GM21529 (cell line): ENCODE measurements at regions not wholly inside any gene's neighbourhood (a gene's known extent, or its start where the extent isn't known, plus 50 kb on each side); places are given as distances from the start of the nearest gene placed in this dataset.

Experiments used
- ATAC-seq: cut with Tn5 transposase; IDR thresholded peaks from one replicate; pipeline ENCODE4 v1.9.1; 2021; ENCODE audit not compliant: unreplicated experiment

DNA sequence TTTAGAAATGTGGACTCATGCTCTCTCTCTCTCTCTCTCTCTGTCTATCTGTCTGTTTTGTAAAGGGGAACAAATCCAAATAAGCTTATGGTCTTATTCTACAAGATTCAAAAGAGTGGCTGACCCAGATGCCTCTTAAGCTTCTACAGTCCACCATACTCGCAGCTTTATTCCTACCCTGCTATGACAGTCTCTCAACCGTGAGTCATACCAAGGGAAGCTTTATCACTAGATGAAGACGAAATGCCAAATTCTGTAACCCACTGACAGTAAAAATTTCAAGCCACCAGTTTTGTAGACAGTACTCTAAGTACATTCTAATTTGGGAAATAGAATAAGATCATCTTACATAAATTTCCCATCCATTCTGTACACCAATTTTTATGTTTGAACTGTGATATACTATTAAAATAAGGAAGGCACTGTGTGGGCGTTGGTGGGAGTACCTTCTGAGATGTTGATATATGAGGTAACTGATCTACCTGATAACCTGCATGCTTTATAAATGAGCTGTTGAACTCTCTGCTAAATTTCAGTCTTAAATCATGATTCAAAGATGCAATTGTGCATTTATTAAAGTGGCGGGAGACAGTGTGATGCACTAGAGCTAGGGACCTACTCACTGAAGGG, 153.2 kb downstream of the KLF6 start:
- no peak for ATAC-seq

DNA sequence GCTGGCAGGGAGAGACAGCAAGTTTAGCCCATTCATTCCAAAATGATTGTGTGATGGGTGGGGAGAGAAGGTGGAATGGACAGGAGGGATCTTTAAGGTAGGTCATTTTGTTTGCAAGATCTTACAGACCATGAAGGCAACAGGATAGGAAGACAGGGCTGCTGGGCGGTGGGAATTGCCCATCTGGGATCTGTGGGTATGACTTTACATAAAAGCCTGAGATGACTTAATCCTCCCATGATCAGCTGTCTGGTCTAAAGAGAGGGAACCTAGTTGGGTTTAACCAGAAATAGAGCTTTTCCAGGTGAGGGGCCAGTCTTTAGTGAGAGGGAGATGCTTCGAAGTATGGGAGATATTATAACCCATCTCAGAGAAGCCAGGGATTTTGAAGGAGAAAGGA, 153.7 kb downstream of the KLF6 start:
- ATAC-seq, result no peak

DNA sequence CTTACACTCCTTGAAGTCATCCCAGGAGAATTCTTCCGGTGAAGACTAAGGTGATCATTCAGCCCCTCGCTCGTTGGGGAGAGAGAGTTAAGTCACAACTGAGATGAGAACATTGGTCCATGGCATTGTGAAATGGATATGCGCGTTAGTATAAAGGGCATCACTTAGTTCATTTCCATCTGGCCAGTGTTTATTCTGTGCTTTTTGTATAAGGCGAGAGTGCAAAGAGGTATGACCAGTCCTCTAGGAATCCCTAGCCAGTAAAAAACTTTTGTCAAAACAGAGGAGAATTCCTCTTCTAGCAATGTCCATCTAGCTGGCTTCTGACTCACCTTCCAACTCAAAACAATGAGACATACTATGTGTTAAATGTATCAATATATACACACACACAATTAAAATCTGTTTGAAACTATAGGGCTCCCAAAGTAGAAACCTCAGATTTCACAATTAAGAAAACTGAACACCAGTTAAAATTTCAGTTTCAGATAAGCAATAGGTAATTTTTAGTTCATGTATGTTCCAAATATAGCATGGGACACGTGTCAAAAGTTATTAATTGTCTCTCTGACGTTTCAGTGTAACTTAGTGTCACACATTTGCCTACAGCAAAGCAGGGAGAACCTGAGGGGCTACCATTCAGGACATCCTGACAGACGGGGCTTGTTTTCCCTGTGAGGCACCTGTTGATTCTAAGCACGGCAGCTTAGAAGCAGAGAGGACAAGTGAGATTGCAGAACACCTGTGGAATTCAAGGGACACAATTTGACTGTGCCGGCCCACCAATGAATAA, 158.9 kb downstream of the KLF6 start:
- peak; percentile 63 for ATAC-seq

DNA sequence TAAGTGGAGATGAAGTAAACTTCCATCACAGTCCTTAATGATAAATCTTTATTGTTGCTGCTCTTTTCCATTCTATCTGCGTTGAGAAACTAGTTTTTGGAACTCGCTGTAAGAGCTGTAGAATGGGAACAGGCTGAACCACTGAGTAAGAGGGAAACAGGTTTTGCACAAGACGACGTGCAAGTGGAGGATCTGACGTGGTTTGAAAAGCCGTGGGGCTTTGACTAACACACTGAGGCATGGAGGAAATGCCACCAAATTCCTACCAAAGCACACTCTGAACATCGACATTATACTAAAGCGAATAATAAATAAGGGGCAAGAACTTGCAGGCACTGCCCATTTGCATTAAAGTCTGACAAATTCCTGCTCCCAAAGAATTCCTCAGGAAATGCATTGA, 160.6 kb downstream of the KLF6 start:
- no peak for ATAC-seq

DNA sequence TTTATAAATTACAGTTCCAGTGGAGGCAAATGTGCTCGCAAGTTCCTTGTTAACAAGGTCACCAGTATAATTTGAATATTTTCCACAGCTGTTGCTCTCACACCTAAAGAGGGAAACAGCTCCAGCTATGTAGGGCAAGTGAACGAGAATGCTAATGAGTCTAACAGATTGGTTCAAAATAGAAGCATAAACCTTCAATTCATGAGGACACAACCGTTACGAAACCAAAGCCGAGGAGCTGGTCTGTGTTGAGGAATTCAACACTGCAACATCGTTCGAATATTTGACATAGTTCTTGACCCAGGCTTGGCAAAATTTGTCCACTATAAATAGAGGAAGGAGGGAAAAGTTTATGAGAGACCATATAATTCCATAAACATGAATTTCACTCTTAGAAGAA, 161.3 kb downstream of the KLF6 start:
- peak; percentile 50 for ATAC-seq

DNA sequence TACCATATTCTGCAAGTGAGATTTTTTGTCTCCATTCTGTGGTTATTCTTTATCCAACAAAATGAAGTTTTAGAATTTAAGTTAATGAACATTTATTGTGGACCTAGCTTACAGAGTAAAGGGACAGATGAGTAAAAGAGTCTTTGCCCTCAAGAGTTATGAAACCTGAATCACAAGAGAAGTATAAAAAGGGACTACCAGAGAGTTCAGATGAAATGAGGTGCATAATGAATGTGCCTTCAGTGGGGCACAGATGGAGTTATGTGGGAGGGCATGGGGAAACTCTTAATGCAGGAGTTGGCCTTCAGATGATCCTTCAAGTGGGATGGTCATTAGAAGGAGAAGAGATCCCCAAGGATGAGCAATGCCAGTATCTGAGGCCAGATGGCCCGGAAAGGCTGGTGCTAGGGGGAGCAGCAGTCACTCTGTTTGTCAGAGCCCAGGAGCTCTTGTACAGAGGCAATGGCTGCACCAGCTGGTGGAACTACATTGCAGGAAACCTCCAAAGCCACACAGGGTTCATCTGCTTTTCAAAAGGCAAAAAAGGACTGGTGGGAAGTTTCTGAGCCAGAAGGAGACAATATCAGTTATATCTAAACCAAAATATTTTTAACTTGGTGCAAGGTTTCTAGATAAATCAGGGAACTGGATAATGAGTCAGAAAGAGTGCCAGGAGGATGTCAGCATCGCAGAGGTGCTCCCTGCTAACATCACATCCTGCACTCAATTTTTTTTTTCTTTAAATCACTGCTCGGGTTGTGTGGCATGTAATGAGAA, 162.0 kb downstream of the KLF6 start:
- peak; percentile 44 for ATAC-seq

DNA sequence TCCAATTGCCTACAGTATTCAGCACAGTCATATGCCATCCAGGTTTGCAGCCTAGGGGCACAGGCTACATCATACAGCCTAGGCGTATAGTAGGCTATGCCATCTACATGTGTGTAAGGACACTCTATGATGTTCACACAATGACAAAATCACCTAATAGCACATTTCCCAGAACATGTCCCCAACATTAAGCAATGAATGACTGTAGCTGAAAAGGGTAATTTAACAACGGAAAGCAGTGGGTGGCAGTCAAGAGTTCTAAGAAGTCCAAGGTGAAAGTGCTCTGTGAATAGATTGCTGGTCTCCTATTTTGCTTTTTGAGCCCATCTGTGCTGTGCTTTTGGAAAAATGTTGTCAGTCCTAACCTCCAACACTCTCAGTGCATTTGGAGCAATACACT, 162.6 kb downstream of the KLF6 start:
- ATAC-seq, result no peak

DNA sequence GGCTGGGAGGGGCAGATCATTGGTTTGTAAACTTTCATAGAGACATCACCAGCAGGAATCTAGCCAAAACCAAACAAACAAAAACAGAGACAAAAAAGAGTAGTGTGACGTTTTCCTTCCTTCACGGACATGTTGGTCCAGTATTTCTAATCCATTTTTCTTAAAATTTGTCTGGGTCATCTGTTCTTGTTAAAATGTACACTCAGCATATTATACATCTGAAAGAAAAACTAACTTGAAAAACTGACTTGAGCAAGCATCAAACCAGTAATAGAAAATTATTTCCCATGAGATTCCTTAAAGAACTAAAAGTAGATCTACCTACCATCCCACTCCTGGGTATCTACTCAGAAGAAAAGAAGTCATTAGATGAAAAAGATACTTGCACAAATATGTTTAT, 164.2 kb downstream of the KLF6 start:
- no peak for ATAC-seq

DNA sequence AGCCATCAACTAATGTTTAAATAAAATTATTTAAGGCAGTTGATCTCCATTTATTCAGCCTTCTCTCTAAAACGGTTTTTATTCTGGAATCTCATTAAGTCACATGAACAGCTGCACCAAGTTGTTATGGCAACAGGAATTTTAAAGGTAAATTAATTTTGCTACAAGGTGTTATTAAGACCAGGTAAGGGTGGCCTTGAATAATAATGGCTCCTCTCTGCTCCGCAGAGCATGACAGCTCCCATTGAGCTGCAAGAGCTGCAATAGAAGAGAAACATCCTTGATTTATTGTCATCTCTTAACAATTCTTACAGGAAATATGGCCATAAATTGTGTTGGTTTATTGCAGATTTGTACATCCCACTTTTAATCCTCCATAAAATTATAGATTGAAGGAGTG, 165.8 kb downstream of the KLF6 start:
- no peak for ATAC-seq

DNA sequence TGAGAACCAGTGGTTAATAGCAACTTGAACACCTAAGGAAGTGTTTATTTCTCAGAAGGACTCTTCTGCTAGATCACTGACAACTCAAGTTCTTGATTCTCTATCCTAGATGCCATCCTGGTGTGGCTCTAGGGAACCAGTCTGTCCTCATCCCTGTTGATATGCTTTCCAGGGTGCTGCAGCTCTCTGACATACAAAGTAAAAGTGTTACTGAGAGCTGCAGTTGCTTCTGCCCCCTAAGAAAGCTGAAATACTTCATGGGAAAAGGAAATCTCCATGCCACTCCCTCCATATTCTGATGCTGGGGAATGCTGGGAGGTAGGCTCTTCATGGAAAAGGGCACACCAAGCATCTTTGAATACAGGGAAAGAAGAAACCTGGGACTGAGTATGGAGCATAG, 168.1 kb downstream of the KLF6 start:
- no peak for ATAC-seq

DNA sequence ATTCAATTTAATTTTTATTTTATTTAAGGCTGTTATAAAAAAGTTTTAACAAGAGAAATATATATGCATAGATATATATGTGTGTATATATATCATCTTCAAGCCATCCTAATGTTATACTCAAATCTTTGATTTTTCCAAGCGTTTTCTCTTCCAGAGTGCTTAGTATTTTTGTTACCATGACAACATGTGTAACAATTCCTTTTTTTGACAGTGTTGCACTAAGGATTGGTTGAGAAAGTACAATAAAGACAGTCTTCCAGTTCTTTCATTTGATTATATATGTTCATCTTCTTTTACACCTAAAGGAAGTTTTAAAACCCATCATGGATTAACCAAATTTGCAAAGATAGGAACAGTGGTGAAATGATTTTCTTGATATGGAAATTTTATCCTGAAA, 171.7 kb downstream of the KLF6 start:
- no peak for ATAC-seq

DNA sequence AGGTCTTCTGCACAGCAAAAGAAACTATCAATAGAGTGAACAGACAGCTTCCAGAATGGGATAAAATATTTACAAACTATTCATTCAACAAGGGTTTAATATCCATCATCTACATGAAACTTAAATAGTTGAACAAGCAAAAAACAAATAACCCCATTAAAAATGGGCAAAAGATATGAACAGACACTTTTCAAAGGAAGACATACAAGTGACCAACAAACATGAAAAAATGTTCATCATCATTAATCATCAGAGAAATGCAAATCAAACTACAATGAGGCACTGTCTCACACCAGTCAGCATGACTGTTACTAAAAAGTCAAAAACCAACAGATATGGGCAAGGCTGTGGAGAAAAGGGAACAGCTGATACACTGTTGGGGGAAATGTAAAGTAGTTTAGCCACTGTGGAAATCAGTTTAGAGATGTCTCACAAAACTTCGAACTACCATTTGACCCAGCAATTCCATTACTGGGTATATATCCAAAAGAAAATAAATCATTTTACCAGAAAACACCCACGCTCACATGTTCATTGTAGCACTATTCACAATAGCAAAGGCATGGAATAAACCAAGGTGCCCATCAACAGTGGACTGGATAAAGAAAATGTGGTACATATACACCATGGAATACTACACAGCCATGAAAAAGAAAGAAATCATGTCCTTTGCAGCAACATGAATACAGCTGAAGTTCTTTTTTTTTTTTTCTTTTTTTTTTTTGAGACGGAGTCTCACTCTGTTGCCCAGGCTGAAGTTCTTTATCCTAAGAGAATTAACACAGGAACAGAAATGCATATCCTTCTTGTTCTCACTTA, 172.6 kb downstream of the KLF6 start:
- no peak for ATAC-seq

DNA sequence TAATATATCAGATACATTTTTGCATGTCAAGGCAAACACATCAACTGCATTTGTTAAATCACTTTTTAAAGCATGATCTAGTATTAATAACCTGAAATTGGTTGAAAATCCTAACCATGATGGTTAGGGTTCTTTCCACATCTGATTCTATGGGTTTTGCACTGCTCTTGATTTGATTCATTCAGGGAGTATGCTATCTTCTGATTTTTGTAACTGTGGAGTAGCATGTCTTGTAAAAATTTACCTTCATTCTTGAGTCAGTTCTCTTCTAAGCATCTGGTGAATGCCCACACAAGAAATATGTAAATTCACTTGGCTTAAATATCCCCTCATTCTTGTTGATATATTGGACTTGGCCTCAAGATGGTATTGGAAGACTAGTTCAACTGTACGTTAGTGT, 178.7 kb downstream of the KLF6 start:
- no peak for ATAC-seq

DNA sequence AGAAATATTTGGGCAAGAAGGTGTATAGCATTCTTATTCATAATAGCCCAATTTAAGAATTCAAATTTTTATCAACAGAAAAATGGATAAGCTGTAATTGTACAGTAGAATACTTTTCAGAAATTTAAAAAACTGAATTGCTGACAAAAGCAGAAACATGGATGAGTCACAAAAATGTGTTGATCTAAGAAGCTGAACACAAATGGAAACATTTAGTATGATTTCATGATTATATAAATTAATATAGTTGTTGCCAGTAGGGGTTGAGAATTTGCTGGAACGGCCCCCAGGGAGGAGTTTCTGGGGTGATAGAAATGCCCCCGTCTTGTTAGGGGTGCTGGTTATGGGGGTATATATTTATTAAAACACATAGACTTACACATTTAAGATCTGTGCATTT, 179.1 kb downstream of the KLF6 start:
- no peak for ATAC-seq

DNA sequence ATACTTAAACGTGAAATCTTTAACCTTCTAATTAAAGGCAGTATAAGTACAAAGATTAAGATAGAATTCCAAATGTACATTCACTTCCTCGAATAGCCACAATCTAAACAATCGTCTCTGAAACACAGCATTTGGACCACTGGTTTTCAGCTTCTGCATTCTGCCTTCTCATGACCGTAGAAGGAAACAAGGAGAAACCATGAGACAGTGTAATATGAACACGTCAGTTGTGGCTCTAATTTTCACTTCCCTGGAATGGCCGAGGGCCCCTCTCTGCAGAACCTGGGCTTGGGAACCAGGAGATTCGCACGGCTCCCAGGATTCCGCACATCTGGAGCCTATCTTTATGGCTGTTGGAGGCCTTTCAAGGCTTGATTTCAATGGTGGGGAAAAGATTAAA, 189.3 kb downstream of the KLF6 start:
- no peak for ATAC-seq

DNA sequence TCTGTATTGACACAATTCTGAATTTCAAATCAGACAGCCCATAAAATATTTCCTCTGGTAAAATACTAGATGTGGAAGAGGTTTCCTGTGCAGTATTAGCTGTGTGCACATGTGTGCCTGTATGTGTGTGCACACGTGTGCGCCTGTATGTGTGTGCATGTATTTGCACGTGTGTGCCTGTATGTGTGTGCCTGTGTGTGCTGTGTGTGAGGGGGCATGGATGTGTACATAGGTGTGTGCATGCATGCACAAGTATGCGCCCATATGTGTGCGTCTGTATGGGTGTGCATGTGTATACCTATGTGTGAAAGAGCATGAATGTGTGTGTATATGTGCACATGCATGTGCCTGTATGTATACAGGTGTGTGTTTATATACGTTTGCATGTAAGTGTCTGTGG, 191.4 kb downstream of the KLF6 start:
- no peak for ATAC-seq

DNA sequence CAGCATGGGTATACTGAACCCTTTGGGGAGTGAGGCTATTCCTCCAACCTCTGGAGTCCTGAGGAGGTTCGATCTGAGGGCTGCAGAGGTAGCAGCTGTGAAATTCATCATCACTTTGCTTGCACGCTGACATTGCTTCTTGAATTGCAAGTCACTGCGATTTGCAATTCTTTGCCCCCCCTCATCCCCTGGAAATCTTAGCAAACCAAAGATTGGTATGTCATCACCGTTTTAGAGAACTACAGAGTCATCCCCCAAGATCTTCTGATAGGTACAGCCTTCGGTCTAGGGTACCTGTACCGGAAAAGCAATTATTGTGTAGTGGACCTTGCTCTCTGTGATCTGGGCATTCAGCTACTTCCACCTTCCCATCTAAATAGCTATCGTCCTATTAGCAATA, 192.6 kb downstream of the KLF6 start:
- ATAC-seq, result no peak

DNA sequence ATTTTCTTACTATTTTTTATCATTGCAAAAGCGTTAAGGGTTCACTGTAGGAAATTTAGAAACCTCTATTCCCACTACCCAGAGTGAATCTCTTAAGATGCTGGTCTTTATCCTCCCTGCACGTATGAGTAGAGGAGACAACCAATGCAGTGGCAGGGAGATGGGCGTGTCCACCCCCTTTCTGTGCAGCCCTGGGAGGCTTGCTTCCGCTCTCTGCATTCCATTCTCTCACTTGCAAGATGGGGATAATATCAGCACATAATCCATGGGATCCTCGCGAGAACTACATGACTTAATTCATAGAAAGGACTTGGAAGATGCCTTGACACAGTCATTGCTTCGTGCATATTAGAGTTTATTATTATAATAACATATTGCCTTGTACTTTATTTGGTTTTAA, 196.2 kb downstream of the KLF6 start:
- ATAC-seq, result no peak

DNA sequence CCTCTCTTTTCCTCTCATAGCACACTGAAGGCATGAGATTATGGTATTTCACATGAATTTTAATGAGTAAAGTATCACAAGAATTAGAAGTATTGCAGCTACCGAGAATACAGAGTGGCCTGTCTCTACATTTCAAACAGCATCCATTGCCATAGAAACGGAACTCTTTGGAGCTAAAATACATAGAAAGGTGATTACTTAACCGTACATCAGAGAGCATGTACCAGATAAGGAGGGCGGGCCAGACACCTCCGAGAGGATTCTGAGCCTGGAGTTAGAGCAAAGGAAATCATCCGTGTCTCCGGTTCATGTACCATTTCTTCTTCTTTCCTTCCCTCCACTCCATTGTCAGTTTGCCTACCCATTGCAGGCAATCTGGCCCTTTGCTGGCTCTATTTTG, 196.7 kb downstream of the KLF6 start:
- no peak for ATAC-seq

DNA sequence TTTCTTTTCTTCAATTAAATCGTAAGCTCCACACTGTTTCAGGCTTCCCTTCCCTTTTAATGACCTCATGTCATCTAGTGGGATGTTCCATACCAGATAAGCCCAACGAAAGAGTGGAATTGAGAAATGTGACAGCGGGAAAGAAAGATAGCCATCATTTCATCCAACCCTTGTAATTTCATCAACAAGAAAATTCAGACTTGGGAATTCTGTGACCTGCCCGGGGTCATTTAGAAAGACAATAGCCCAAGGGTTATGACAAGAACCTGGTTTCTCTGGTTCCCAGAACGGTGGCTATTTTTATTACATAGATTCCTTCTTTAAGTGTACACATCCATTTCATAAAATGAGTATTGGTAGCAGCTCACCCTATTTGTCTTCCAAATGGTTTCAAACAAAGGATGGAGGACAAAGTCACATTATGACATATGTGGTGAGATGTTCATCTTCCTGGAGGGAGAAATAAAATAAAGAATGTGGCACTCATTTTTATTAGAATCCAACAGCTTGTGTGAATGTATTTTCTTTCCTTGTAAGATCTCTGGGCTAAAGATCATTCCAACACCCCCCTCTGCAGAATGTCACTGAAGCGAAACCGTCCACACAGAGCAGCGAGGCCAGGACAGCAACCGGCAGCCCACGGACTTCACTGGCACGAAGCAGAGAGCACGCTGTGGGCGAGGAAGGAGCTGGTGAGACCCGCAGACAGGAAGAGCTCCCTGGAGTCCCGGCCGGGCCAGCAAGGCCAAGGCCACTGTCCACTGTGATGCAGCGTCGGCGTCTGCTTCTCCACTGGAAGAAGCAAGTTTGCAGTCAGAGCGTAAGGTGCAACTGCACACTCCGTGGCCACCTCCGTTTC, 199.9 kb downstream of the KLF6 start:
- ATAC-seq, result no peak
